GM12878 (cell line): ENCODE measurements at regions not wholly inside any gene's neighbourhood (a gene's known extent, or its start where the extent isn't known, plus 50 kb on each side); places are given as distances from the start of the nearest gene placed in this dataset.

Experiments used
- ATAC-seq: fragments of 200-7000 bp; cut with Tn5 transposase; 3 replicates; pipeline ENCODE4 v1.9.1; 2020; ENCODE audit warnings: mild to moderate bottlenecking, moderate library complexity
- BruUV-seq: library from RNA; stranded (reverse); fragments of 400-500 nt; replicated peaks from 2 replicates; lab custom pipeline; 2021; lab: Mats Ljungman, UMichigan
- CTCF ChIA-PET: fragments of 300-600 bp; sonication (Branson Sonifier 250); formaldehyde crosslinking; extraction: SDS; loops from one replicate; lab custom pipeline; 2021; ENCODE audit warnings: inconsistent platforms; lab: Yijun Ruan, JAX
- POLR2A ChIA-PET: fragments of 350-600 bp; formaldehyde crosslinking; extraction: SDS; loops from one replicate; lab custom pipeline; 2021; ENCODE audit warnings: inconsistent platforms; lab: Charles Lee
- RAD21 ChIA-PET: fragments of 300-600 bp; sonication (Branson Sonifier 250); formaldehyde crosslinking; loops from one replicate; lab custom pipeline; 2023; ENCODE audit warnings: antibody characterized with exemption; ENCODE audit not compliant: unreplicated experiment; lab: Charles Lee
- SMC1A ChIA-PET: fragments of 300-600 bp; sonication (Branson Sonifier 250); formaldehyde crosslinking; loops from one replicate; lab custom pipeline; 2023; ENCODE audit not compliant: unreplicated experiment, uncharacterized antibody; lab: Charles Lee
- DNase-seq: peaks from one replicate; pipeline ENCODE4 v3.0.0-alpha.2; 2011; ENCODE audit warnings: low read depth, low spot score
- FAIRE-seq: peaks from 3 replicates; lab custom pipeline; 2011; peaks lifted over from hg19 to GRCh38; lab: Jason Lieb, UNC
- H2AFZ ChIP-seq: 2 replicates; pipeline ENCODE4 v1.6.0; 2011; ENCODE audit warnings: low read depth, low read length, control low read depth; ENCODE audit not compliant: control insufficient read depth
- H3K27ac ChIP-seq: 2 replicates; pipeline ENCODE4 v1.5.1; 2011; ENCODE audit warnings: control low read depth; ENCODE audit not compliant: control insufficient read depth, insufficient read depth
- H3K27me3 ChIP-seq, 2 experiments: replicated peaks in 1 of 2; 2 replicates each; pipeline versions ENCODE4 v1.6.0 to v1.6.1; 2011; ENCODE audit warnings: low read length in 1 of 2; ENCODE audit not compliant: control insufficient read depth in 2 of 2, insufficient read depth in 2 of 2
- H3K36me3 ChIP-seq, 2 experiments: 2 replicates each; pipeline ENCODE4 v1.5.1; 2011; ENCODE audit warnings: low read length in 1 of 2; ENCODE audit not compliant: control insufficient read depth in 2 of 2, insufficient read depth in 2 of 2
- H3K4me1 ChIP-seq: 2 replicates; pipeline ENCODE4 v1.6.1; 2011; ENCODE audit warnings: mild to moderate bottlenecking, low read length, moderate library complexity, mixed read lengths; ENCODE audit not compliant: control insufficient read depth, insufficient read depth
- H3K4me2 ChIP-seq: 2 replicates; pipeline ENCODE4 v1.6.0; 2011; ENCODE audit warnings: control low read depth; ENCODE audit not compliant: control insufficient read depth, insufficient read depth
- H3K4me3 ChIP-seq: fragments of 200-600 bp; sonication (generic); 2 replicates; pipeline ENCODE4 v1.5.1; 2016
- H3K79me2 ChIP-seq: 2 replicates; pipeline ENCODE4 v1.6.0; 2011; ENCODE audit warnings: low read length; ENCODE audit not compliant: control insufficient read depth, insufficient read depth
- H3K9ac ChIP-seq: 2 replicates; pipeline ENCODE4 v1.8.0; 2011; ENCODE audit warnings: low read length, control low read depth, mixed read lengths; ENCODE audit not compliant: control insufficient read depth, insufficient read depth
- H3K9me3 ChIP-seq: replicated peaks from 3 replicates; pipeline ENCODE4 v1.5.1; 2011; ENCODE audit warnings: mild to moderate bottlenecking, low read length; ENCODE audit not compliant: control insufficient read depth, insufficient read depth
- H4K20me1 ChIP-seq: 2 replicates; pipeline ENCODE4 v1.6.0; 2011; ENCODE audit not compliant: control insufficient read depth, insufficient read depth
- CHD4 ChIP-seq: fragments of 200-600 bp; sonication (generic); IDR thresholded peaks from 2 replicates; pipeline ENCODE4 v1.6.1; 2016; ENCODE audit warnings: mild to moderate bottlenecking
- ETV6 ChIP-seq, 2 experiments: fragments of 450-650 bp in 1 of 2; IDR thresholded peaks in 1 of 2; conservative IDR thresholded peaks in 1 of 2; 2 replicates each; pipeline ENCODE4 v1.6.1; 2014; ENCODE audit warnings: antibody characterized with exemption in 1 of 2, borderline replicate concordance in 1 of 2, low read depth in 1 of 2, mild to moderate bottlenecking in 1 of 2, moderate library complexity in 1 of 2
- FOXM1 ChIP-seq: IDR thresholded peaks from 2 replicates; pipeline ENCODE4 v1.6.1; 2012; ENCODE audit warnings: low read depth, mild to moderate bottlenecking, inconsistent platforms, low read length, moderate library complexity
- HDAC2 ChIP-seq: fragments of 200-600 bp; sonication (generic); IDR thresholded peaks from 2 replicates; pipeline ENCODE4 v1.6.1; 2017
- IRF4 ChIP-seq: IDR thresholded peaks from 2 replicates; pipeline ENCODE4 v1.6.1; 2011; ENCODE audit warnings: low read depth, low read length
- MYC ChIP-seq: IDR thresholded peaks from 2 replicates; pipeline ENCODE4 v1.6.1; 2011; ENCODE audit warnings: mild to moderate bottlenecking, low read length, moderate library complexity, inconsistent platforms; ENCODE audit not compliant: insufficient read depth, insufficient replicate concordance, insufficient read length, severe bottlenecking
- NFYA ChIP-seq: IDR thresholded peaks from 2 replicates; pipeline ENCODE4 v1.6.1; 2011; ENCODE audit warnings: low read depth, mild to moderate bottlenecking, low read length, improper control_type of control experiment, borderline replicate concordance
- NR2C2 ChIP-seq: IDR thresholded peaks from 2 replicates; pipeline ENCODE4 v1.6.1; 2011; ENCODE audit warnings: borderline replicate concordance, low read depth; ENCODE audit not compliant: control insufficient read depth, insufficient read length
- NRF1 ChIP-seq: conservative IDR thresholded peaks from 2 replicates; pipeline ENCODE4 v1.6.1; 2011; ENCODE audit warnings: mild to moderate bottlenecking, low read depth, low read length, improper control_type of control experiment
- PRDM15 ChIP-seq: fragments of 450-650 bp; formaldehyde crosslinking; IDR thresholded peaks from 2 replicates; pipeline ENCODE4 v1.4.0; 2020; ENCODE audit warnings: mild to moderate bottlenecking, moderate library complexity
- RUNX3 ChIP-seq: IDR thresholded peaks from 2 replicates; pipeline ENCODE4 v1.6.1; 2012; ENCODE audit warnings: low read length, inconsistent platforms
- ZNF384 ChIP-seq: IDR thresholded peaks from 2 replicates; pipeline ENCODE4 v1.6.1; 2012; ENCODE audit warnings: low read depth, mild to moderate bottlenecking, low read length, improper control_type of control experiment, borderline replicate concordance
- WGBS: methylation state at CpG from one replicate; pipeline ENCODE4 v1.1.6; 2016; ENCODE audit warnings: low lambda C conversion rate; ENCODE audit not compliant: insufficient replicate concordance, insufficient coverage; ENCODE audit errors: missing lambda C conversion rate; 5-methylcytosine and 5-hydroxymethylcytosine counted together
- in situ Hi-C: fragments of 300-500 bp; cut with MboI; formaldehyde crosslinking; loops from 9 replicates; pipeline ENCODE4 v1.14.3; 2018; ENCODE audit warnings: mixed read lengths
- intact Hi-C: fragments of 100-400 bp; cut with micrococcal nuclease; formaldehyde crosslinking; loops from one replicate; pipeline ENCODE4 v1.14.2; 2022; ENCODE audit not compliant: unreplicated experiment
- TF ChIP-seq, protein P1 (sequence below): fragments of 450-650 bp; IDR thresholded peaks from 2 replicates; pipeline ENCODE4 v1.6.1; 2016; ENCODE audit warnings: mild to moderate bottlenecking

GRCh38 chr6:164845773-164846172 is 463.6 kb downstream of the C6orf118 start:
- intact Hi-C loops = no loop called here
- SMC1A ChIA-PET = no interaction called here
- DNase-seq (no peak), ATAC-seq (no peak), FAIRE-seq (no peak)
- RAD21 ChIA-PET = no interaction called here
- TF ChIP-seq, protein P1, sequence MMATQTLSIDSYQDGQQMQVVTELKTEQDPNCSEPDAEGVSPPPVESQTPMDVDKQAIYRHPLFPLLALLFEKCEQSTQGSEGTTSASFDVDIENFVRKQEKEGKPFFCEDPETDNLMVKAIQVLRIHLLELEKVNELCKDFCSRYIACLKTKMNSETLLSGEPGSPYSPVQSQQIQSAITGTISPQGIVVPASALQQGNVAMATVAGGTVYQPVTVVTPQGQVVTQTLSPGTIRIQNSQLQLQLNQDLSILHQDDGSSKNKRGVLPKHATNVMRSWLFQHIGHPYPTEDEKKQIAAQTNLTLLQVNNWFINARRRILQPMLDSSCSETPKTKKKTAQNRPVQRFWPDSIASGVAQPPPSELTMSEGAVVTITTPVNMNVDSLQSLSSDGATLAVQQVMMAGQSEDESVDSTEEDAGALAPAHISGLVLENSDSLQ = no peak
- TF ChIP-seq CHD4 (no peak), MYC (no peak), NR2C2 (no peak), RUNX3 (no peak), ETV6 (conservative IDR thresholded peaks at IDR 0.05 in 1 of 2, IDR thresholded peaks at IDR 0.05 in 1 of 2; ENCODE audit: borderline replicate concordance in 1 of 2, low read depth in 1 of 2) (no peak), NFYA (no peak), IRF4 (no peak), ZNF384 (no peak), FOXM1 (no peak), NRF1 (no peak), PRDM15 (CRISPR knock-in tag) (no peak), HDAC2 (no peak)
- no TSS peak for BruUV-seq
- Histone ChIP-seq H3K4me3 (no peak overlapping the region), H3K79me2 (no peaks in the 10 kb centered on the region), H4K20me1 (no peaks in the 10 kb centered on the region), H3K27ac (no peak overlapping the region), H3K36me3 (no peaks in the 10 kb centered on the region), H3K9me3 (no peaks in the 10 kb centered on the region), H3K9ac (no peak overlapping the region), H3K27me3 (no peaks in the 10 kb centered on the region), H3K4me2 (no peak overlapping the region), H2AFZ (no peak overlapping the region), H3K4me1 (no peaks in the 10 kb centered on the region)
- CTCF ChIA-PET = no interaction called here
- in situ Hi-C loops = no loop called here
- POLR2A ChIA-PET = no interaction called here
- 0% methylated on average over 1 of the region's 1 CpG for WGBS
